ENCODE measurements at regions not wholly inside any gene's neighbourhood (a gene's known extent, or its start where the extent isn't known, plus 50 kb on each side); places are given as distances from the start of the nearest gene placed in this dataset.

DNA sequence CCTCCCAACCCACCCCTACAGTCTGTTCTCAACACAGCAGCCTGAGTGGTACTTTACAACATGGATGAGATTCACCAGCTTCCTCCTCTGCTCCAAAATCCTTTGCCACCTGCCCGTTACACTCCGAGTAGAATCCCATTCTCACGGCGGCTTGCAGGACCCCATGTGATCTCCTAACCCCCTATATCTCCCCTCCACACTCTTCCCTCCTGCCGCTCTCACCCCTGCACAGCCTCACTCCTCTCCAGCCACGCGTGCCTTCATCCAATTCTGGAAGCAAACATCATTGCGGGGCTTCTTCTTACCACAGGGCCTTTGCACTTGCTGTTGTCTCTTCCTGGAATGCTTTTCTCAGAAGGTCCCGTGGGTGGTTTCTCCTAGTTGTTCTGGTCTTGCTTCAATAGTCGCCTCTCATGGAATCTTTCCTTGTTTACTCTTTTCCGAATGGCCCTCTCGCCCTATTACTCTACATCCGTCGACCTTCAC, 472.3 kb downstream of the CDH26 start:
- DNase-seq (ENCODE audit: low spot score) = no peak

DNA sequence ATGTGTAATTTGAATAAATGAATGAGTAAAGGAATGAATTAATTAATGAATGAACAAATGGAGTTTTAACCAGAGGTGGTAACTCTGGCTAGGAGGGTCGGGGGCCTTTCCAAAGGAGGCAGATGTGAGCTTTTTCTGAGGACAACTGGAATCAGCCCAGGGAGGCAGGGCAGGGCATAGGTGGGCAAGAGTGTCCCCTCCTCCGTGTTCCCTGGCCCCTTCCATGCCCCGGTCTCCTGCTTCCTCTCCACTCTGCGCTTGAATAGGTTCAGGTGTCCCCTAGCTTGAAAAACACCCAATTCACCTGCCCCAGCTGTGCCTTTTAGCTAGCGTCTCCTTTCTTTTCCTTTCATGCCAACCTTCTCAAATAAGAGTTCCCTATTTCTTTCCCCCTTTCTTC, 473.1 kb downstream of the CDH26 start:
- no peak for DNase-seq (ENCODE audit: low spot score)

DNA sequence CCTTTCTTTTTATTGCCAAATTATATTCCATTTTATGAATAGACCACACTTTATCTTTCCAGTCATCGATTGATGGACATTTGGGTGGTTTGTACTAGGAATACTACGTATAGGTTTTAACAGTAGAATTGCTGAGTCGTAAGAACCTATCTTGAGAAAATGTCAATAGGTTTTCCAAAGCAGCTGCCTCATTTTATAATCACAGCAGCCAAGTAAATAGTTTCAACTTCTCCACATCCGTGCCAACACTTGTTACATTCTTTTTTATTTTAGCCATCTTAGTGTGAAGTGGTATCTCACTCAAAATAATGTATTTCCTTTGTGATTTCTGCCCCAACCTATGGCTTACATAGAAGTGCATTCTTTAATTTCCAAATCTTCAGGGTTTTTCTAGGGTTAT, 479.2 kb downstream of the CDH26 start:
- DNase-seq (ENCODE audit: low spot score) = no peak

DNA sequence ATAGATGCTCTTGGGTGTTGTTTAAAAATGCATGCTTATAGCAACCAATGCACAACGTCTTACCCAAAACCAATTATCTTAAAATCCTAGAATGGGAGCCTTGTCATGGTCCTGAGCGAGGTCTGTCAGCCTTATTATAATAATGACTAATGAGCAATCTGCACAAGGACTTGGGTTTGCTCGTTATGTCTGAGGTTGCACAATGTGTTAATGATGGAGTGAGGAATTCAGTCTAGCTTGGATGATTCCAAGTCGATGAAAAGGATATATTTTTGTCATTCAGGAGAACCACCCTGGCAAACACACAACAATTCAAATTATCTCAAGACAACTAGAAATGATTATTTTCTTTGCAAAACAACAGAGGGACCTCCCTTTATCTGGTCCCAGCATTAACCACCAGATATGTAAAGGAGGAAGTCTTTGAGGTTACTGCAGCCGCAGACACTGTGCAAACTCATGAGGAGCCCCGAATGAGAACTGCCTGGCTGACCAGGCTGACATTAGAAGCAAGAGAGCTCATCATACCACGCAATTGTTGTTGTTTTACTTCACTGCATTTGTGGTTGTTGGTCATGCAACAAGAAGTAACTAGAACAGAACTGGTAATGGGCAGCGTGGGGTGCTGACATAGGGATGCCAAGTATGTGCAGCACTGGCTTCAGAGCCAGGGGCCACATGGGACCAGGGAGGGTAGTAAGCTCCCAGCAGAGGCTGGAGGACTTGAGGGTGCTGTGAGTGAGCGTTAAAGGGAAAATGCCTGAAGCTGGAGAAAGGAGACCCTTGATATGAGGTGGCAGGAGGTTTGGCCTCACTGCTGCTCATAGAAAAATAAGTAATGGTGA, 488.3 kb downstream of the CDH26 start:
- DNase-seq (ENCODE audit: low spot score) = no peak

DNA sequence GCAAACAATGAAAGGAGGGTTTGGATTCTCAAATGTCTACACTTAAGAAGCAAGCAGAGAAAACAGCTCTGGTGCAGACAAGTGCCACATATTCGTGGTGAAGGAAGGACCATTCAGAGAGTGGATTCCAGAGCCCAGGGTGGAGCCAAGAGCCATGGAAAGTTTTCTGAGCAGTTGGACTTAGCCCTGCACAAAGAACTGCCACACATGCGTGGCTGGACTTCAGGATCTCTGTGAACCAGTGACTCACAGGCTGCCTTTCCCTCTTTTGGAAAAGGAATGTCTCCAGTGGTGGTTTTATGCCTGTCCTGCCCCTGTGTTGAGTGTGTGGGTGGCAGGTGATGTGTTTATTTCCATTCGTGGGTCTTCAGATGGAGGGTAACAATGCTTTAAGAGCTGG, 489.5 kb downstream of the CDH26 start:
- no peak for DNase-seq (ENCODE audit: low spot score)

DNA sequence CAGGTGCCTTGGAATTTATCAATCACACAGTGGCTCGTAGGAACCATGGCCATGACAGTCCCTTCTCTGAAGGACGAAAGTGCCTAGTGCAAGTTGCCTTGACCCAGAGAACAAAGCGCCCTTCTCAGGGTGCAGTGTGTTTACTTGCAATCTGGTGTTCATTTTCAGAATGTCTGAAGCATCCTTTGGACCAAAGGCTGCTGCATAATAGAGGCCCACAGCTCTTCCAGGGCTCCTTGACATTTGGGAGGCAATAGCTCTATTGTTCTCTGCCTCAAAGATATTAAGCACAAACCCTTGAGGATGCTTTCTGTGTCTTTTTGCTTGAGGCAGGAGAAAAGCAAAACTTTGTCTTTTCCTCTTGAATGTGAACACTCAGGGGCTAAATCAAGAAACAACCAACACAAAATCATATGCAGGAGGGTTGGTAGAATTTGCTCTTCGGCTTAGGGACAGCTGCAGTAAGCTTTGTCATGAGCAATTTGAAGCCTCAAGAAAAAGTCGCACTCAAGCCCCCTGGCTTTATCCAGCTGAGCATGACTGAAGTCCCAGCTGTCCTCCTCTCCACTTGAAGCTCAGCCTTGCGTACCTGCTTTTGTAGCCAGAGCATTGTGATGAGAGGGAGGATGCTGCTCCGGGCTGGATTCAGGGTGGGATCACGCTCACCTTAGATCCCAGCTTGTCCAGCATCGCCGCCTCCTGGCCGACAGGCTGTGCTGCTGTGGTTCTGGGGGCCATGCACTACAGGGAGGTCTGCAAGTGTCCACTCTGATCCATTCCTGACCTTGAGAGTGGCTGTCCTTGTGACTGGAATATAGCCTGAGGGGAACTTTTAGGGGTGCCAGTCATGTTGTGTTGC, 495.4 kb downstream of the CDH26 start:
- DNase-seq (ENCODE audit: low spot score) = no peak

DNA sequence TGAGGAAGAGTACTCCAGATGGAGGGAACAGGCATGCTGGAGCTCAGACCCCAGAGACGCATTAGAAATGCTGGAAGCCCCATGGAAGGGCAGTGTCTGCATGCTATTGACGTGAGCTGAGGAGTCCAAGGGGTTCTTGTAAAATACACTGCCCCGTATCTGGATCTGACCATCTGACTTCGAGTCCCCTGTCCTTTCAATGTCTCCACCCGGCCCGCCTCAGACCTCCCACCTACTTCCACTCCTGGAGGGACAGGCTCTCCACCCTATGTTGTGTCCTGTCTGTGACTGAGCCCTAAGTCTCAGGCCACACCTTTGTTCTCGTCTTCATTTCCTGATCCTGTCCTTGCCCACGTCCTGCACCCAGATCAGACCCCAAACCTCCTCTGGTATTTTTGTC, 496.3 kb downstream of the CDH26 start:
- no peak for DNase-seq (ENCODE audit: low spot score)

DNA sequence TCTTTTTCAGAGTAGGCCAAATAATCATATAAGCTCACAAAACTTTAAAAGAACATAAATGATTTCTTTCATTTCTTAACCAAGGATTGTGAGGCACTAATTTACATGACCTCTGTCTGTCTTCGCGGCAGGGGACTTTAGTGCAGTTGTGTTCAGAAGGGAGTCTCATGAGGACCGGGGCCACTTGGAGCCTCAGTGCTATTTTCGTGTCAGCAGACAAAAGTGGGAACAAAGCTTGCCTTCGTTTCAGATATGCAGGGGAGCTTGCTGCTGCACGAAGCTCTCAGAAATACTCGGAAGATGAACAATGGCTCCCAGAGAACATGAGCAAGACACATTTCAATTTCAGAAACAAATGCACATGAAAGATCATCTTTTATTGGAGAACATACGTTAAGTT, 497.0 kb downstream of the CDH26 start:
- no peak for DNase-seq (ENCODE audit: low spot score)

DNA sequence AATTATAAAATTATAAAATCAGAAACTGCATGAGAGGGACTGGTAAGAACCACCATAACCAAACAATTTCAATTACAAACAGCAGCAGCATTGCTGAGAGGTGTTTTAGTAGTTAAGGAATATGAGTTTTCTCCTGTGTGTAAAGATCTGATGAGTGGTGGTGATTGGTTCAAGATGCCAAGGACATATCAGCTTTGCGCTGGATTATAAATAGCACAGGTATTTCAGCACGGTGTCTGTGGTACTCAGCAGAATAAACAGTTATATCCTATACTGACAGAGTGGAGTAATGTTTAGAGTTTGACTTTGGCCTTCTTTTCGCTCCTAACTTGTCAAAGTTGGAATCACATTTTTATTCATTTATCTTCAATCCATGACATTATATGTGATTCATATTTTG, 501.0 kb downstream of the CDH26 start:
- DNase-seq (ENCODE audit: low spot score) = no peak

DNA sequence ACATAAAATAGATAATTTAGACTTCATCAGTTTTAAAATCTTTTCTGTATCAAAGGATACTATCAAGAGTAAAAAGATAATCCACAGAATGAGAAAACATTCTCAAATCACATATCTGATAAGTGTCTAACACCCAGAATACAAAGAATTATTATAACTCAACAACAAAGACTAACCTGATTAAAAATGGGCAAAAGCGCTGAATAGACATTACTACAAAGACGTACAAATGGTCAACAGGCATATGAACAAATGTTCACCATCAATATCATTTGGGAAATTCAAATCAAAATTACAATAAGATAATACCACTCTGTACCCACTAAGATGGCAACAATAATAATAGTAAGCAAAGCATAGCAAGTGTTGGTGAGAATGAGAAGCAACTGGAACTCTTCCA, 503.8 kb downstream of the CDH26 start:
- DNase-seq (ENCODE audit: low spot score) = no peak

DNA sequence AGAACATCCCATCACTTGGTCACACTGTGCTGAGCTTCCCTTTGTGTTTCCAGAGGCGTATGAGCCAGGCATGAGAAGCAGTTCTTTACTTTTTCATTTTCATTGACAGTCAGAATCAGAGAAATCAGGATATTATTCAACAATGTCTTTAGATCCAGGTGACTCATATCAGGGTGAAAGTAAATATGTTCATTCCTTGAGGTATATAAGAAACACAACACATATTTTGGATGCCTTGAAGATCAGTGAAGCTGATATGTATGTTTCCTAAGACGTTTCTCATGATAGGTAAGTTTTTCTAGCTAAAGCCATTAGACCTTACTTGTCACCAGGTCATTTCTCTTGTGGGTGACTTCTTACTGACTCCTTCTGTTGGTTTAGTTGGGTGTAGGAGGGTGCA, 505.6 kb downstream of the CDH26 start:
- no peak for DNase-seq (ENCODE audit: low spot score)

DNA sequence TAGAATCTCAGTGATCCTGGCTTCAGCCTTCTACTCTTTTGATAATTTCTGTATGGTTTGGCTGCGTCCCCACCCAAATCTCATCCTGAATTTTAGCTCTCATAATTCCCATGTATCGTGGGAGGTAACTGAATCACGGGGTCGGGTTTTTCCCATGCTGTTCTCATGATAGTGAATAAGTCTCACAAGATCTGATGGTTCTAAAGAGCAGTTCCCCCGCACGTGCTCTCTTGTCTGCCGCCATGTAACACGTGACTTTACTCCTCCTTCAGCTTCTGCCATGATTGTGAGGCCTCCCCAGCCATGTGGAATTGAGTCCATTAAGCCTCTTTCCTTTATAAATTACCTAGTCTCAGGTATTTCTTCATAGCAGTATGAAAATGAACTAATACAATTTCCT, 507.2 kb downstream of the CDH26 start:
- no peak for DNase-seq (ENCODE audit: low spot score)

DNA sequence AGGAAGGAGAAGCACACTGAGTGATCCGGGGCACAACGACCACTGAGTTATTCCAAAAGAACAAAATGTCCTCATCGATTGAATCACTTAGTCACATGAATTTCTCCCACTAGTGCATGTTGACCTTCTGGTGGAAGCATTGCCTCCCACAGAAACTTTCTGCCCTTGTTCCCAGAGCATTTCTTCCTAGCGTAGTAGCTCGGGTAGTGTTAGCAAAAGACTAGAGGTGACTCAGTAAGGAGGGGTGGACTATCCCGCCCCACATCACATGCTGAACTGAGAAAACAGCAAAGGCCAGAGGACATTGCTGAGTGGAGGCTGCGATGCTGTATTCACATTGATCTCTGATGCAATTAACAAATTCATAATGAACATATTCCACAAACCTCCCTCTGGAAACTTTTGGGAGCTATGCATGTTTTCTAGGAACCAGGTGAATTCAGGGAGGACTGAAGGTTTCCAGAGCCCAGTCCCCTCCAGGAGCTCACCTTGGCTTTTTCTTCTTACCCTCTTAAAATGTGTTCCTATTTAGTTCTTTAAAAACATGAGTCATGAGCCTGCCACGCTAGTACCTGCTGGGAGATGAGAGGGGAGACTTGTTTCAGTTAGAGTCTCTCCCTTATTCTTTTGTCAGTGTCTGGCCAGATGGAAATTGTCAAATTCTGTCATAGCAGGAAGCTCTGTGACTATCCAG, 507.9 kb downstream of the CDH26 start:
- no peak for DNase-seq (ENCODE audit: low spot score)

DNA sequence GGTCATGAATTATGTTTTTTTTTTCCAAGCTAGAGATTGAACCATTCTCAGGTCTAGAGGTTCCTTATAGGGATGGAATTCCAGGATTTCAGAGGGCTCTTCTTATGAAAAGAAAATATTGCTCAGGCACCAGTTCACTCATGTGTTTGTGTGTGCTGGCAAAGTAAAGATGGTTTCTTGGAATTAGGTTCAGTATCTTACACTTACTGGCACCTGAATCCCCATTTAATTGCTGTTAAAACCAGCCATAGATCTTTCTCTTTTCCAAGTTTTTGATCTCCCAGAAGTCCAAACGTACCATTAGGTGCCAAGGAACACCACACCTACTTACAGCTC, 508.4 kb downstream of the CDH26 start:
- no peak for DNase-seq (ENCODE audit: low spot score)

DNA sequence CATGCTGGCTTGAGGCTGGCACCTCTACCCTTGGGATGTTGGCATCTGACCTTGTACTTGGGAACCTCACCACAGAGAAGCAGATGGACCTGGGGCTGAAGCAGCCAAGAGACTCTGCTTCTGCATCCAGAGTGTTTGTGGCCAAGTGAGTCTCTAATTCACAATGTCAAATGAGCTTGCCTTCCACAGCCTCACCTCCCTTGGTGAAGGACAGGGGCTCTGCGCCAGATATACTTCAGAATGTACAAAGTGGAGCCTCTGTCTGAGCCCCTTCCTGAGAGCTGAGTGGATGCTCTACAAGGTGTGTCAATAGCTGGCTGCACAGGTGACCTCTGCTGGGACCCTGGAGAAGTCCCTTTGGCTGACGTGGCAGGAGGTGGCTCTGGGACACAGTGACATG, 508.9 kb downstream of the CDH26 start:
- no peak for DNase-seq (ENCODE audit: low spot score)

DNA sequence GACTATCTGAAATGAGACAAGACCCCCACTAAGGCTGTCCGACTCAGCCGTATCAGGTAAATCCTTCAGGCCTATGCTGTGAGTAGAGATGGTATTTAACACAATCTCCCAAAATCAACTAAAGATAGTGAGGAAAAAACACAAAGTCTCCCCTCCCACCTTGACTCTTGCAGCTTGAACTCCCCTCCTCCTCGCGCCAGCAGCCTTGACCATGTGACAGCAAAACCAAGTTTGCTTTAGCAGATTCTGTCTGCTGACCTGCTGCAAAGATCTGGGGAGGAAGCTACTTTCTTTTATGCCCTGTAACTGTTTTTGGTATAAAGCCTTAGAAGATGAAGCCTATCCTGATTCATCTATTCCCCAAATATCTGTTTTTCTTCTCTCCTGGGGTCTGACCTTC, 509.5 kb downstream of the CDH26 start:
- no peak for DNase-seq (ENCODE audit: low spot score)

DNA sequence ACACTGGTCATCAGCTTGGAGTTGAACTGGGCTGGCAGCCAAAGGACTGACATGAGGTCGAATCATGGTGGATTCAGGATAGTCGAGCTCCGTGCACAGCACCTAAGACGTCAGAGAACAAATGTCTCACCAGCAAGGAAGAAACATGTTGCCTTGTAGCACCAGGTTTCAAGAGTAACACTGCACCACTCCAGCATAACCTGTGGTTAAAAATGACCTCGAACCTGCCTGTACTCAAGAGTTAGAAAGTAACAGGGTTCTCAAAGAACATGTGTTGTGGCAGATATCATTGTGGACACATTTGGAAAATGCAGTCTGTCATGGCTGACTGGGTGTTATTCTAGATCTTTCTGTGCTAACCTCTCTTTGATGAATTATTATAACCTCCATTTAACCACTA, 511.6 kb downstream of the CDH26 start:
- no peak for DNase-seq (ENCODE audit: low spot score)

DNA sequence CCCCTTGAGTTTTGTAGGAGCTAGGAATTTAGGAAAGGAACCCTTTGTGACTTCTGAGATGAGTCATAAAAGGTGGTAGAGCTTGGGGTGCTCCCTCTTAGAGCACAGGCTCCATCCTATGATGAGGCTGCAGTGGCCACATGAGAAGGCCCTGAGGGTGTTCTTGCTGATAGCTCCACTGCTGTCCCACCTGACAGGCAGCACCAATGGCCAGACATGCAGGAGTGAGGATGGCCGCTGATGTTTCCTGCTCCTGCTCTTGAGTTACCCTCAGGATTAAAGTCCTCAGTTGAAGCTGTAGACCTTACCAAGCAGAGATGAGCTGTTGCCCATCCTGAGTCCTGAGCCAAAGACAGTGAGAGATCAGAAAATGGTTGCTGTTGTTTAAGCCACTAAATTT, 512.1 kb downstream of the CDH26 start:
- no peak for DNase-seq (ENCODE audit: low spot score)

DNA sequence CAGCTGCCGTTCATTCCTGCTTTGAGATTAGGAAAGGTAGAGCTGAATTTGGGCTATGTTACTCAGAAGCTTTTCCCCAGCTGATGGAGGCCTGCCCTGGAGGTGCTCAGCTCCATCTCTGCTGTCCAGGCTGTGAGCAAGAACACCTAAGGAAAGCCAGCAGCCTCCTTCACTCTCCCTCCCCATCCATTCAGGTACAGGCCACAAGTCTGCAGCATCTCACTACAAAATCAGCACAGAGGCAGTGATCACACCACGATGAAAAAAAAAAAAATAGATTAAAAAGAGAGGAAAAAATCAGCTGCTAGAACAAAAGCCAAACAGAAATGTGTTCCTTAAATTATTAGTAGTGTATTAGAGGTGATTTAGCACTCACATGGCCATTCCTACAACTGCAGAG, 515.0 kb downstream of the CDH26 start:
- no peak for DNase-seq (ENCODE audit: low spot score)

DNA sequence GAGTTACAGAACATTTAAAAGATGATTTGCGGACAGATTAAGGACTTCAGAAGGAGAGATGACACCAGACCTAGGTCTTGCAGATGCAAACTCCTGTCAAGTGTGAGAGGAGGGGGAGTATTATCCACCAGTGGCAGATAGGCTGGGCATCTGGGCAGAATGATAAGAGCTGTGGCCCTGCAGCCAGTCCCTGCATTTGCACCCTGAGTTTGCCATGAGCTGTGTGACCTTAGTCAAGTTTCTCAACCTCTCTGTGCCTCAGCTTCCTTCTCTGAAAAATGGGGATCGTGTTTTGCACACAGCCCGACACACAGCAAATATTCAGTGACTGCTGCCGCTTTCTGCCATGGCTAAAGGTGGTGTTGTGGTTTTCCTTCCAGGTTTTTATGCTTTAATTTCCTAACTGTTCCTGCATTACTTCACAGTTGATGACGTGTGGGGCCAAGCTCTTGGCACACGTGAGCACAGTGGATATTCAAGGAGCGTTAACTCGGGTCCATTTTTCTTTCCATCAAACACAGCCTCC, 516.2 kb downstream of the CDH26 start:
- no peak for DNase-seq (ENCODE audit: low spot score)

DNA sequence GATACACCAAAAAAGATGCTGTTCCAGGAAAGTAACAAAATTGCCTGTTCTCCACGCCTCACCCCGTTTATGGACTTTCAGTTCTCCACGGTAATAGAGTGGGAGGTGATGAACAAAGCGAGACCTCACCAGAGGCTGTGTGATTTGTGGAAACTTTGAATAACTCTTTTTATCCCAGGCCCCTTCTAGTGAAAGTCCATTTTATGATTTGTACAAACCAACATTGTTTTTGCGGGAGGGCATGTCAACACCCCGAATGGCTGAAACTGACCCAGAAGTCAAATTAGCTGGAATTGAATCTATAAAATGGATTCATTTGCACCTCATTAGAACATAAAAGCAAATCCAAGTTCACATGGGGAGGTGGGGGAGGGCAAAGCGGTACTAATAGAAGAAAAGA, 517.8 kb downstream of the CDH26 start:
- no peak for DNase-seq (ENCODE audit: low spot score)

DNA sequence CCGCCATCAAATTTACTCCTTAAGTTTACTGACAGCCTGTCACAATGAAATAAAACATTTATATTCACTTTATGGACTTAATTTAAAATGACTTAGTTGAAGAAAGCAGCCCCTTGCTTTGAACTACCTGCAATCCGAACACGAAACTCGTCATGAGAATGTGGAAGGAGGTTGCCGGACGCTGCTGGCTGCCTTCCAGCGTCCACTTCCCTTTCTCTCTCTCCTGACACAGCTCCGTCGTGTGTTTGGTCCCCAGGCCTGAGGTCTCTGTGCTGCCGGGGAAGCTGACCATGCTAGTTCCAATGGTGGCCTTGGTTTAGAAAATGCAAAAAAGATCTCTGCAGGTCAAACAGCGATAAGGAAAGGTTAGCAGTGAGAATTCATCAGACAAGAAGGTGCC, 519.7 kb downstream of the CDH26 start:
- no peak for DNase-seq (ENCODE audit: low spot score)

DNA sequence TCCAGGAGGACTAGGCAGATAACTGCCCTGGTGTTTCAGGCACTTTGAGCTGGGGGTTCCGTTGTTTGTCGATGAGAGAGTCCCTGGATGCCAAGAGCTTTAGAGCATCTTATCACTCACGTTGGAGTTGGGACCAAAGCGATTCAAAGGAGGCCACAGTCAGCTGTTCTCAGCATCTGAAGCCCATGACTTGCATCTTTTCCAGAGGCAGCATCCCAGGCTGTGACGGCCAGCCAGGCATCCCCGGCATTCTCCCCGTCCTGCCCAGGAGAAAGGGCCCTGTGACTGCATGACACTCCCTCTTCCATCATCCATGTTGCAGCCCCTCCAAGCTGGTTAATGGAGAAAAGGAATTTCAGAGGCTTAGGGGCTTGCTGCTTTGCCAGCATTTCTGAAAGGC, 520.3 kb downstream of the CDH26 start:
- DNase-seq (ENCODE audit: low spot score) = no peak
